Activated CD8-positive, alpha-beta T cell treated with anti-CD3 and anti-CD28 coated beads for 36 hours (primary cell): ENCODE measurements at regions not wholly inside any gene's neighbourhood (a gene's known extent, or its start where the extent isn't known, plus 50 kb on each side); places are given as distances from the start of the nearest gene placed in this dataset.

Experiments
- ATAC-seq: fragments of 200-7000 bp; cut with Tn5 transposase; one replicate; pipeline ENCODE4 v1.10.0; 2021; ENCODE audit warnings: mild to moderate bottlenecking, moderate library complexity
- CTCF ChIA-PET: fragments of 350-600 bp; sonication (Branson Sonifier 250); formaldehyde crosslinking; loops from one replicate; lab custom pipeline; 2021; ENCODE audit warnings: antibody characterized with exemption; lab: Charles Lee
- POLR2A ChIA-PET: fragments of 350-600 bp; sonication (Branson Sonifier 250); formaldehyde crosslinking; loops from one replicate; lab custom pipeline; 2021; ENCODE audit warnings: antibody characterized with exemption; lab: Charles Lee
- DNase-seq: peaks from one replicate; pipeline ENCODE4 v3.0.0-alpha.2; 2020
- H3K27ac Mint-ChIP-seq: one replicate; pipeline ENCODE4 v1.8.0; 2021; ENCODE audit warnings: mild to moderate bottlenecking, mixed read lengths
- H3K27me3 Mint-ChIP-seq: one replicate; pipeline ENCODE4 v1.8.0; 2021; ENCODE audit warnings: mixed read lengths
- H3K36me3 Mint-ChIP-seq: one replicate; pipeline ENCODE4 v1.8.0; 2021; ENCODE audit warnings: low read depth, mixed read lengths
- H3K4me1 Mint-ChIP-seq: one replicate; pipeline ENCODE4 v1.8.0; 2021; ENCODE audit warnings: low read depth, mixed read lengths
- H3K4me3 Mint-ChIP-seq: one replicate; pipeline ENCODE4 v1.8.0; 2021; ENCODE audit warnings: mild to moderate bottlenecking, moderate library complexity, mixed read lengths
- H3K9me3 Mint-ChIP-seq: one replicate; pipeline ENCODE4 v1.8.0; 2021; ENCODE audit warnings: mixed read lengths
- intact Hi-C: fragments of 100-400 bp; cut with micrococcal nuclease; formaldehyde crosslinking; loops from one replicate; pipeline ENCODE4 v1.10.0; 2022
- TF ChIP-seq, protein P1 (sequence below): fragments of 200-600 bp; IDR thresholded peaks from one replicate; pipeline ENCODE4 v1.8.0; 2022; ENCODE audit warnings: antibody characterized with exemption, mild to moderate bottlenecking

DNA sequence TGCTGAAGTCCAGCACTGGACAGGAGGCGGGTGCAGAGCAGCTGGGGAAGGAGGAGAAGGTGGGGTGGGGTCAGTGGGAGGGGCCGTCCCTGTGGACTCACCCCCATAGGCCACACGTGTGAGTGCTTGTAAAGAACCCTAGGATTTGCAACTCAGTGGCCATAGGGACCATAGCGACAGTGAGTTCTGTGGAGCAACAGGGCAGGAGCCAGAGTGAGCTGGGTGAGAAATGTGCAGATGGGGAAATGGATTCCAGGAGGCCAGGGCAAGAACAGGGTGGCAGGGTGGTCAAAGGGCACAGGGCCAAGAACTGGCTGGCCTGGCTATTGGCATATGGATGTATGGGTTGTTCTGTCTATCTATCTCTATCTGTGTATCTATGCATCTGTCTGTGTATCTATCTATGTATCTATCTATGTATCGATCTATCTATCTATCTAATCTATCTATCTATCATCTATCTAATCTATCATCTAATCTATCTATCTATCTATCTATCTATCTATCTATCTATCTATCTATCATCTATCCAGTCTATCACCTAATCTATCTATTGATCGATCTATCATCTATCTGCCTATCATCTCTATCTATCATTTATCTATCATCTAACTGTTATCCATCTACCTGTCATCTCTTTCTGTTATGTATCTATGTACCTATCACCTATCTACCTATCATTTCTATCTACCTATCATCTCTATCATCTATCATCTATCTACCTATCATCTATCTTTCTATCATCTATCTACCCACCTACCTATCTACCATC lies 889.0 kb downstream of the TBC1D22A start:
- no peak overlapping the region for H3K4me3 Mint-ChIP-seq
- no peaks in the 10 kb centered on the region for H3K36me3 Mint-ChIP-seq
- H3K4me1 Mint-ChIP-seq = no peaks in the 10 kb centered on the region
- TF ChIP-seq, protein P1, sequence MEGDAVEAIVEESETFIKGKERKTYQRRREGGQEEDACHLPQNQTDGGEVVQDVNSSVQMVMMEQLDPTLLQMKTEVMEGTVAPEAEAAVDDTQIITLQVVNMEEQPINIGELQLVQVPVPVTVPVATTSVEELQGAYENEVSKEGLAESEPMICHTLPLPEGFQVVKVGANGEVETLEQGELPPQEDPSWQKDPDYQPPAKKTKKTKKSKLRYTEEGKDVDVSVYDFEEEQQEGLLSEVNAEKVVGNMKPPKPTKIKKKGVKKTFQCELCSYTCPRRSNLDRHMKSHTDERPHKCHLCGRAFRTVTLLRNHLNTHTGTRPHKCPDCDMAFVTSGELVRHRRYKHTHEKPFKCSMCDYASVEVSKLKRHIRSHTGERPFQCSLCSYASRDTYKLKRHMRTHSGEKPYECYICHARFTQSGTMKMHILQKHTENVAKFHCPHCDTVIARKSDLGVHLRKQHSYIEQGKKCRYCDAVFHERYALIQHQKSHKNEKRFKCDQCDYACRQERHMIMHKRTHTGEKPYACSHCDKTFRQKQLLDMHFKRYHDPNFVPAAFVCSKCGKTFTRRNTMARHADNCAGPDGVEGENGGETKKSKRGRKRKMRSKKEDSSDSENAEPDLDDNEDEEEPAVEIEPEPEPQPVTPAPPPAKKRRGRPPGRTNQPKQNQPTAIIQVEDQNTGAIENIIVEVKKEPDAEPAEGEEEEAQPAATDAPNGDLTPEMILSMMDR = no peak
- H3K27me3 Mint-ChIP-seq = peaks cover 2% of the 10 kb centered on the region
- ATAC-seq (no peak), DNase-seq (no peak)
- peaks cover 2% of the 10 kb centered on the region for H3K9me3 Mint-ChIP-seq
- ChIA-PET CTCF (no interaction called here), POLR2A (no interaction called here)
- intact Hi-C loops = no loop called here
- no peak overlapping the region for H3K27ac Mint-ChIP-seq

DNA sequence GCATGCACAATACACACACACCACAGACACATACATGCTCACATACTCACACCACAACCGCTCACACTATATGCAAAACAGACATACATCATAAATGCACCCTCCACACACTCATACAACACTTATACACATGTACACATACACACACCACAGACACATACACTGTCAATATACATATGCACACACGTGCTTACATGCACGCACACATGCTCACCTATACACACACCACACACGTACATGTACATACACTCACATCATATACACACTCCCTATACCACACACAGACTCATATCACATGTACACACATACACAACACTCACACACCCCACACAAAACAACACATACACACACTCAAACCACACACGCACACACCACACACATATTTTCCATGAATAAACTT lies 885.3 kb downstream of the TBC1D22A start:
- Mint-ChIP-seq H3K4me1 (no peaks in the 10 kb centered on the region), H3K4me3 (no peak overlapping the region), H3K9me3 (no peaks in the 10 kb centered on the region), H3K27ac (no peak overlapping the region), H3K27me3 (peaks cover 2% of the 10 kb centered on the region), H3K36me3 (no peaks in the 10 kb centered on the region)
- intact Hi-C loops = no loop called here
- no peak for ATAC-seq
- TF ChIP-seq, protein P1 = no peak
- no peak for DNase-seq
- POLR2A ChIA-PET = no interaction called here
- CTCF ChIA-PET = no interaction called here

DNA sequence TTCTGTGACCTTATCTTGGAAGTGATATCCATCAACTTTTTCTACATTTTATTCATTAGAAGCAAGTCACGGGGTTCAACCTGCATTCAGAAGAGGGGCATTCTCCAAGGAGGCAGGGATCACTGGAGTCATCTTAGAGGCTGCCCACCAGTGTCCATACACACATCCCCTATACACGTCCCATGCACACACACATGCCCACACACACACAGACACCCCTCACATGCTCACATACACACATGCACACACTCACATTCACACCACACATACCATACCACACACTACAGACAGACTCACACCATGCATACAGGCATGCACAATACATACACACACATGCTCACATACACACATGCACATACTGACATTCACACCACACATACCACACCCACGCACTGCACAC lies 884.7 kb downstream of the TBC1D22A start:
- Mint-ChIP-seq H3K27ac (no peak overlapping the region), H3K36me3 (no peaks in the 10 kb centered on the region), H3K4me3 (no peak overlapping the region), H3K9me3 (peaks cover 3% of the 10 kb centered on the region), H3K27me3 (peaks cover 2% of the 10 kb centered on the region), H3K4me1 (no peaks in the 10 kb centered on the region)
- TF ChIP-seq, protein P1 = no peak
- ChIA-PET CTCF (no interaction called here), POLR2A (no interaction called here)
- intact Hi-C loops = no loop called here
- no peak for ATAC-seq
- DNase-seq = no peak

DNA sequence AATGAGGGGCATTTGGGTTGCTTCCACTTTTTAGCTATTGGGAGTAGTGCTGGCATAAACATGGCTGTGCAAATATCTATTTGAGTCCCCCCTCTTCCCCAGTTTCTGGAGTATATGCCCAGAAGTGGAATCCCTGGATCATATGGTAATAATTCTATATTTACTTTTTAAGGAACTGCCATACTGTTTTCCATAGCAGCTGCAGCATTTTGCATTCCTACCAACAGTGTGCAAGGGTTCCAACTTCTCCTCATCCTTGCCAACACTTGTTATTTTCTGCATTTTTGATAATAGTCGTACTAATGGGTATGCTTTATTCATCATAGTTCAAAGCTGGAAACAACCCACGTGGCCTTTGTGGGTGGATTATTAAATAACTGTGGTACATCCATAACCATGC lies 883.5 kb downstream of the TBC1D22A start:
- intact Hi-C loops = no loop called here
- no peak for ATAC-seq
- H3K9me3 Mint-ChIP-seq = peaks cover 3% of the 10 kb centered on the region
- TF ChIP-seq, protein P1 = no peak
- POLR2A ChIA-PET = no interaction called here
- CTCF ChIA-PET = no interaction called here
- no peak overlapping the region for H3K4me3 Mint-ChIP-seq
- H3K4me1 Mint-ChIP-seq = no peaks in the 10 kb centered on the region
- no peak for DNase-seq
- H3K36me3 Mint-ChIP-seq = no peaks in the 10 kb centered on the region
- no peaks in the 10 kb centered on the region for H3K27me3 Mint-ChIP-seq
- H3K27ac Mint-ChIP-seq = no peak overlapping the region

DNA sequence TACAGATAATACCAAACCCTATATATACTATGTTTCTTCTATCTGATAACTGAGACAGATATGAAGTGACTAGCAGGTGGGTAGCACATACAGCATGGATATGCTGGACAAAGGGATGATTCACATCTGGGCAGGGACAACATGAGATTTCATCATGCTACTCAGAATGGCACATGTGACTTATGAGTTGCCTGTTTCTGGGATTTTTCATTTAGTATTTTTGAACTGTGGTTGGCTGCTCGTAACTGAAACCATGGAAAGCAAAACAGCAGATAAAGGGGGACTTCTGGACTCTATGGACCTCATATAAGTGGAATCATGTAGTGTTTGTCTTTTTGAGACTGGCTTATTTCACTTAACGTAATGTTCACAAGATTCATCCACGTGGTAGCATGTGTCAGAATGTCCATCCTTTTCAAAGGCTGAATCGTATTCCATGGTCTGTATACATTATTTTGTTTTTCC lies 883.0 kb downstream of the TBC1D22A start:
- H3K4me3 Mint-ChIP-seq = no peak overlapping the region
- DNase-seq = no peak
- no peaks in the 10 kb centered on the region for H3K36me3 Mint-ChIP-seq
- no peaks in the 10 kb centered on the region for H3K27me3 Mint-ChIP-seq
- CTCF ChIA-PET = no interaction called here
- intact Hi-C loops = no loop called here
- no peaks in the 10 kb centered on the region for H3K4me1 Mint-ChIP-seq
- no peak overlapping the region for H3K27ac Mint-ChIP-seq
- H3K9me3 Mint-ChIP-seq = peaks cover 3% of the 10 kb centered on the region
- TF ChIP-seq, protein P1 = no peak
- no peak for ATAC-seq
- POLR2A ChIA-PET = no interaction called here
